ENCODE measurements at regions not wholly inside any gene's neighbourhood (a gene's known extent, or its start where the extent isn't known, plus 50 kb on each side); places are given as distances from the start of the nearest gene placed in this dataset.

DNA sequence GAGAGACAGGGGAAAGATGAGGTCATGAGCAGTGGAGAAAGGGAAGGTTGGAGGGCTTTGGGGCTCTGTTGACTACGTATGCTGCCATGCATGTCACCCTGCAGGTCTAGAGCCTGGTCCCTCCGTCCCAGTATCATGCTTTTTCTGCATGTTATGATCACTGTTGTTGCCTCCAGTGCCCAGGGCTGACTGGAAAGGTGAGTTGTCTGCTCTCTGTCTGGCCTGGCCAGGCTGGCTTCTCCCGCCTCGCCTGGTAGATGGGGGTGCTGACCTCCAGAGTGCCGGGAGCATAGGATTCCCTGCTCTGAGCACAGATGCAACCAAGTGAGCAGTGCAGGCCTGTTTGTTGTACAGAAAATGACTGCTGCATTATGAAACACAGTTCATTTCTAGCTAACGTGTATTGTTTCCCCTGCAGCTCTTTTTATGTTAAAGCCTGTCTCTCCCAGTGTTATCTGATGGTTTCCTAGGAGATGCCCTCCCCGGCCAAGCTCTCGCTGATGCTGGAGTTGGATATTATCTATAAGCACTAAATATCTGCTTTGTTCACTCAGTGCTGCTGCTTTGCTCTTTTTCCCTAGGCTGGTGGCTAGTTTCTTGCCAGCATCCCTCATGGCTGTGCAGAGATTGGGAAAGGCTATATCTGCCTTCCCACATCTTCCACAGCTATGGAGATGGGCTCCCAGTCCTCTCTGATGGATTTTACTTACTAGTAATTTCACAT, 158.2 kb downstream of the TDRD15 start:
- peak; percentile 84 for DNase-seq (ENCODE audit: low spot score)

DNA sequence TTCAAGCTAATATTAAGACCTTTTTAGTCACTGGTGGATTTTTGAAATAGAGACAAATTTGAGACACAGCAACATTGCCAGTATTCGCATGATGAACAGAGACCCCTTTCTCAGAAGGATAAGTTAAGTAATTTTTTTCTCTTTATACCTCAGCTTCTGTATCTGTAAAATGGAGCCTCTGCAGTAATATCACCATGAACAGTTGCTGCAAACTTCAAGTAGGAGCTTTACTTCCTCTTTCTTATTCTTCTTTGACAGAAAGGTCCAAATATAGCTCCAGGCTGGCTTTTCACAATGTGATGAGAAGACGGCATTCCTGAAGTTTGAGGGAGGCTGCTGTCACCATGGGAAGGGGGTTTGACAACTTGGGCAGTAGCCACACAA, 158.7 kb downstream of the TDRD15 start:
- no peak for DNase-seq (ENCODE audit: low spot score)

DNA sequence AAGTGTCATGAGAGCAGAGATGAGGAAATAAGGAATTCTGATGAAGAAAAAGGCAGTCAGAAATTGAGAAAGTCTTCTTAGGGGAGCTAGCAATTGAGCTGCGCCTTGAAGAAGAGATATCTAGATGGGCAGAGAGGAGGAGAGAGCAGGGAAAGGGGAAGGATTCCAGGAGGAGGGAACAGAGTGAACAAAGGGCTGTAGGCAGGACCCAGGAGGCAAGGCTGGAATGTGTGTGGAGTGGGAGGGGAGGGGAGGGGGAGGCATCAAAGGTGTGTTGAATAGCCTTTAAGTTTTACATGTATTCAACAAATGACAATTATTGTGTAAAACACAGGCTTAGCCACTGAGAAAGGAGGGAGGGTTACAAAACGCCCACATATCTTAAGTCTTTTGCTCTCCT, 164.5 kb downstream of the TDRD15 start:
- no peak for DNase-seq (ENCODE audit: low spot score)

DNA sequence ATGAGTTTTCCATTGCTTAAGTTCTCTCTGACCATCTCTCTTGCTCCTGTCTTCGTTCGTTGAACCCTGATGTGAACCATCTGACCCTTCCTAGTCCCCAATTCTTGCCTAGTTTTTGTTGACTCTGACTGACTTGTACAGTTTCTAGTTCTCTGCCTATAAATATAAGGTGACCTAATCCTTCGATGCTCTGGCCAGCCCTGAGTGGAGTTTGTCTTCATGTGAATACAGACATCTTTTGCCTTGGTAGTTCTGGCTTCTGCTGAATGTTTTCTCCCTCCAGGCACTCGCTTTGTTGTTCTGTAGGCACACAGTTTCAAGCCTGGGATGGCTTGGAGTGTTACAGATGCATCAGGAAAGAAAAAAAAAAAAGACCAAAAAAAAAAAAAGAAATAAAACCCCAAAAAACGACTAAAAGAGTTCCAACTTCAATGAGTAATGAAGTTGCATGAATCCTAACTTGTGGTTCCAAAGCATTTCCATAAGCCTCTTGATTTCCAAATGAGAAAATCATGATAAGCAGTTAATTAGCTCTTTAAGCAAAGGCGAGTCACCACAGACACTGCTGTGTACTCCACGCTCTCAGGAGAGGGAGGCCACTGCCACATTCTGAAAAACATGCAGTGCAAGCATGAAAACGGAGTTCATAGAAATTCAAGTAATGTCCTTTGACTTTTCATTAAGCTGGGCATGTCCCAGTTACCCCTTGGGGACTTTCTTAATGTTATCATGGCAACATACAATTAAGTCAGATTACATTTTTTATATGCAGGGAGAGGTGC, 165.2 kb downstream of the TDRD15 start:
- no peak for DNase-seq (ENCODE audit: low spot score)

DNA sequence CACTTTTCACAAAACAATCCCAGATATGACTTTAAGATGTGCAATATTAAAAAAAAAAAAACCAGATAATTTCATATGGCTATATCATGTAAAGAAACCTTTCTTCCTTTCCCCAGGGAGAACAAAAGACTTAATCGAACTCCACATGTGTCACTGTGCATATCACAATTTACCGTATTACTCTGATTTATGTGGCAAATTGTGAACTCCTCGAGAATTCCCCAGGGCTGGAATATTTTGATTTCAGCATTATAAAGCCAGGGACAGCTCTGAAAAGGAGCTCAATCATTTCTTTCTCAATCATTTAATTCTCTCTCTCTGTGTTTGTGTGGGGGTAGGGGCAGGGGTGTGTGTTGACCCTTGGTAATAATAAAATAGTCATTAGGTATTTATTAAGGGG, 165.8 kb downstream of the TDRD15 start:
- no peak for DNase-seq (ENCODE audit: low spot score)

DNA sequence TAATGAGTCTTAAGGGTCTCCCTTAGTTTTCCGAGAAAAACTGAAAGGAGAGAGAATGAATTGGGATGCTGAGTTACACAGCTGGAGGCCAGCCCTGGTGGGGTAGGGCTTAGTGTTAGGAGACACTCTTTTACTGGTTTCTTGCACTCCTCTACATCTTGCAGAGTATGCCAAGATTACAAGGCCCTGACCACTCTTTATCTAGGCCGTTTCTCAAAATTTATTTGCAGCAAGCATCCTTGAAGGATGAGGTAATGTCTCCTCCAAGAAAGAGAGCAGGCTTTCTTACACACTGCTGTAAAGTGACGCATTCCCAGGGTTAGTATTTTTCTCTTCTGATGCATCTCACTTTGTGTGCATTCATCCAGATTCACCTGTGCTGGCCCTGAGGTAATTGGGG, 166.2 kb downstream of the TDRD15 start:
- no peak for DNase-seq (ENCODE audit: low spot score)

DNA sequence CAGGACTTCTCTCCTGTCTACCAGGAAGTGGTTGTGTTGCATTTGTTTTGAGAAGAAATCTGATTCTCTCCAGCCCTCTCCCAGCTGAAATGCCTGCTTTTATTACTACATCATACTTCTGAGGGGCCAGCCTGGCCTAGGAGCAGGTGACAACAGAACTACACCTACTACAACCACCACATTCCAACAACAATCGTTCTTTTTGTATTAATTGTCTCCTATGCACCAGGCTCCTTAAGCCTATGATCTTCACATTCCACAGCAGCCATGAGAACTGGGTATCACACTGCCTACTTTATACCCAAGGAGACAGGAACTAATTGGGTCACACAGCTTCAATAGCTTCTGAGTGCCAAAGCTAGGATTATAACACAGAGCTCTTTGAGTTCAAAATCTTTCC, 167.7 kb downstream of the TDRD15 start:
- no peak for DNase-seq (ENCODE audit: low spot score)

DNA sequence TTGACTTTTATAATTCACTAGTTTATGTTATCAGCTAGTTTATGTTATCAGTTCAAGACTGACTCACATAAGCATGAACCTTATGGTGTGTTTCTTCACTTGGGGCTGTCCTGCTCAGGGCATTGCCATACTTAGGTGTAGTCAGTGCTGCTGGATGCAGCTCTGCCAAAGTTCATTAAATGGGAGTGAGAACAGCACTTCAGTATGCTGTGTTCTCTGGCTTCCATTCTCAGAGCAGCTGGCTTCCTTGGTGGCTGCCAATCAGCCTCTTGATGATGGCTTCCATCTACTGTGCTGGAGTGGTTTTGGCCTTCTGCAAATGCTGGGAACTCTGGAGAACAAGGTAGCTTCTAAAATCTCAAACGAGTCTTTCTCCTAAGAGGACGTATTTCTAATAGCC, 170.7 kb downstream of the TDRD15 start:
- peak; percentile 22 for DNase-seq (ENCODE audit: low spot score)

DNA sequence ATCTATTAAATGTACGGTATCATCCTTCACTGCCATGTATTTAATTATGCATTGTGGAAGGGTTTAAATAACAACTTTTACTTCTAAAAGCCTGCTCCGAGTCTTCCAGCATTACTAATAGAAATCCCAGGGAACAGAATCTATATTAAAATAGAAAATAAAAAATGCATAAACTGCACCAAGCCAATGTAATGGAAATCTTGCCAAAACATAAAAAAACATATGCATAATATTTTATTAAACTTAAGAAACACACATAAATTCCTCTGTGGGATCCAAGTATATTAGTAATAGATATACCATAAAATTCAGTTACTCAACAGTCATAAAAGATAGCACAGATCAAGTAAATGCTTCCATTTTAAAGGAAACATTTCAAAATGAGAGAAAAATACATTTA, 175.6 kb downstream of the TDRD15 start:
- no peak for DNase-seq (ENCODE audit: low spot score)

DNA sequence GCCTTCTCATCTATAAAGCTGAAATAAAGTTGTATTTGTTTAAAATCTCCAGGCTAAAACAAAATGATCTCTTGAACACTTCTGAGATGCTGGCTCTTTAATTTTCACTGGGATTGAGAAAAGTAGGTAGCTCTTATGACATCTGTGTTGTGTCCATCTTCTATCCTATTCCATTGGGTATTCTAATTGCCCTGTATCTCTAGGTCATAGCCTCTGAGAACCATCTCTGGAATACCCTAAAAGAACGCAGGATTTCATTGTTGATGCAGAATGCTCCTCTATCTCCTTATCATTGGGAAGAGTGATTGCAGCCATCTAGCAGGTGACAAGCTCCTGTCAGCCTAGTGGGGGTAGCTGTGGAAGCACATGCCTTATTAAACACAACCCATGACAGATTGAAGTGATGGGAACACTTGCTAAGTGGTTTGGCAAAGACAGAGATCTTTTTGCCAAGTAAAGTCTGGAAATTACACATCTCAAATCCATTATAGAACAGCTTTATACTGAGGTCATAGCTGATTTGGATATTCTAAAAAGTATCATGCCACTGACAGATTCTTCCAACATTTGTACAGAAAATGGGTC, 178.2 kb downstream of the TDRD15 start:
- DNase-seq (ENCODE audit: low spot score): peak; percentile 32

DNA sequence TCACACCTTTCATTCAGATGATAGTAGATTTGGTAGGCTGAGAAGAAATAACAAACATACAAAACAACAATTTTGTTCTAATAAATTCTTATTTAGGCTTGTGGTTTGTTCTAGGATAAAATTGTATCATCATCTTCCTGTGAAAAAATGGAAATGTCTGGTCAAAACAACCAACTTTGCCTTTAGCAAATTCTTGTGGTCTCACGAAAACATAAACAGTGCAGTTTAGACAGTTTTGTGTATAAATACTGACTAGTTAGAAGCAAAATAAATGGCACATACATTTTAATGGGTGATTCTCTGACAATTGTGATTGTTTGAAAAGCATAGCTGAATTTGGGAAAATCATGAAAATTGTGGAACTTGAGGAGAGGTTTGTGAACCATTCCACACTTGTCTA, 180.1 kb downstream of the TDRD15 start:
- no peak for DNase-seq (ENCODE audit: low spot score)

DNA sequence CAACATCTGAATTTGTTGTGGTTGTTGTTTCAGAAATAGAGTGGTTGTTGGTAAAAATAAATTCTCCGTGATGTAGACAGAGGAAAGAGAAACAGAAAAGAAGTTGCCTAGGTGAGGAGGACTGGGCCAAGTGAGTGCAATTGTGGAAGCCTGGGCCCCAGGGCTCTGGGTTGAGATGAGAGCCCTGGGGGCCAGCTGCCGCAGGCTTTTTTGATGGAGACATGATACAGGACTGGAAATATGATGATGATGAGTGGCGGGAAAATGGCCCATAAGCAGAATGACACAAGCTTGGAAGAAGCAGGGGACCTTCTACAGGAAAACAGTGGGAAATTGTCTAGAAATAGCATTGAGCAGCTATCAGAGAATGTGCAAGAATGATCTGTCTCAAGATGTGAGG, 181.8 kb downstream of the TDRD15 start:
- DNase-seq (ENCODE audit: low spot score): no peak

DNA sequence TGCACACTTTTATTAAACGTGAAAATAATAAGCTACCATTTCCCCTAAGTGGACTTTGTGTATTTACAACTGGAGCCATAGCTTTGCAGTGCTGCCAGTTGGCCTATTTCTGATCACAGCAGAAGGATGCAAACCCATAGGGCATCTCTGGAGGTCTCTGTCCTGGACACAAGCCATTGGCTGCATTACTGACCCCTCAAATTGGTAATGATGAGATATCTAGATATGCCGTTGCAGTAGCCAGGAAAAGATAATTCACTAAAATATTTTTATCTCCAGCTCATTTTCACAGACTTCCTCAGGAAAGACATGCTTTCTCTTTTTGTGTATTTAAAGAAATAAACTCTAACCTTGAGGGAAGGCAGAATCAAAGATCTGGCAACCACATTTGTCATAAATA, 182.5 kb downstream of the TDRD15 start:
- DNase-seq (ENCODE audit: low spot score): no peak

DNA sequence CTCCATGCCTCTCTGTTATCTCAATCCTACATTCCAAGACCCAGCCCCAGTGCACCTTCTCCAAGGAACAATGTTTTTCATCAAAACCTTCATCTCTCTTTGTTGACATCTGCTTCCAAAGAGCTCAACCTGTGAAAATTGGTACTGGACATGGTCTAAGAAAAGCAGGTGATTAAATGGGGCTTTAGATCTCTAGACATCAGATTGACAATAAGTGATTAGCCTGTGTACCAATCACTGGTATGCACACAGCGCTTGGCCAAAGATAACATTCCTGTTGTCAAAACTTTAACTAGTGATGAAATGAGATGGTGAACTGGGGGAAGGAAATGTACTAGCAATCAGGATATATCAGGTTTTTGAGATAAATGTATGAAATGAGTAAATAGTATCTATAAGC, 183.3 kb downstream of the TDRD15 start:
- no peak for DNase-seq (ENCODE audit: low spot score)

DNA sequence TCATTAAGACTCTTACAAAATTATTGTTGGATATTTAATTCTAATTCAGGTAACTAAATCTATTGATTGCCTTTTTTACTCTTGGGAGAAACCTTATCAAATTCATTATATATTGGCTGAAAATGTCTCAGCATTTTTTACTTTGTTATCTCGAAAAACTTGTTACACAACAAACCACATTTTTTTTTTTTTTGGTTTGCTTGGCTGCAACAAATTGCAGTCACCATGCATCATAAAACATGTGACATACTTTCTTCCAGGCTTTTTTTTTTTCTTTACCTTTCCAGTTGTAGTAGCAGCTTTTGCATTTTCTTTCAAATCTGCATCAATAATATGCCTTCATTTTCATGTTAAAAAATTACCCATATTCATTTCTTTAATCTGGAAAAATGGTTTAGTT, 186.7 kb downstream of the TDRD15 start:
- no peak for DNase-seq (ENCODE audit: low spot score)

DNA sequence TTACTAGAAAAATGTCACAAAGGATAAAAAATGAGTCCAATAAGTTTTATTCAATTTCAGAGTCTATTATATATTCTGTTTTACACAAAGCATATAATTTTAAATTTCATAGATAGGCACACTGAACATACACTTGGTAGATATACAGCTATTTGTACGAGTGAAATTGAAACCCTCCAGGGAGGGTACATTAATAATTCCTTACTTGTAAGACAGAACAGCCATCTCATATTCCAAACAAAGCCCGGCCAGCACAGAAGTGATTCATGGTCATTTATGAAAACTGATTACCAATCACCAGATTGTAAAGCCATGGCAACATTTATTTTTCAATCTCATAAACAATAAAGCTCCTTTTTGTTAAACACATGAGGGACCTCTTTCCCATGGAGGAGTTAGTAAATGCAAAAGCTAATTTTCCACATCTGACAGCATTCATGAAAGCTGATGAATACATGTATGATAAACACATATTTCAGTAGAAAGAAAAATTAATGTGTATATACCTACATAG, 190.6 kb downstream of the TDRD15 start:
- DNase-seq (ENCODE audit: low spot score): no peak

DNA sequence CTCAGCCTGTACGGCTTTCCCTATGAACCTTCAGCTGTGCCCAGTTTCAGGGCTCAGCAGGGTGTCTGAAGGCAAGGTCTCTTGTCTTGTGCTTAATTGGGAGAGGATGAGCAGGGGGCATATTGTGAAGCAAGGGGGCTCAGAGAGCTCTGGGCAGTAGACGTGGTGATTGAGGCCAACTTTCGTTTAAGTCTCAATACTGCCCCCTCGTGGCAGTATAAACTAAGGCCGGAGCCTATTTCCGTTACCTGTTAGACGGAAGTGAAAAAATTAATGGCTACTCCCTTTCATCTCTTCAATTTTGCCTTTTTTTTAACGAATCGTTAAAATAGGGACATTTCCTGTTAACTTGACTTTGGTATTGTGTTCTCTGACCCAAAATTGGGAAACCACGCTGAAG, 193.4 kb downstream of the TDRD15 start:
- DNase-seq (ENCODE audit: low spot score): peak; percentile 52

DNA sequence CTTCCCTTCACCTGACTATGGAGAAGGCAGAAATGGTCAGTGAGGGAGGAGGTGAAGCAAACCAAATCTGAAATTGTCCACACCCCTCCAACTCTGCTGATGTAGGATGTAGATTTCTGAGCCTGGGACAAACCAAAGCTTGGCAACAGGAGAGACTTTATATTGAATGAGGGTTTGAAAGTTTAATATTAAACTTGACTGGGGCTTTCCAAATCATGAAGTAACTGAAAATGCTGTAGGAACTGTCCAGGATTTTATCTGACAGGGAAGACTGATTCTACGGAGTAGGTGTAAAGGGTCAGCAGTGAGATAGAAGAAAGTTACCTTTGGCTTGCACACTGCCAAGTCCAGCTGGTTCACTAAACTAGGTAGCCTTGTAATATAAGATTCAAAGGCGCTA, 194.5 kb downstream of the TDRD15 start:
- DNase-seq (ENCODE audit: low spot score): no peak

DNA sequence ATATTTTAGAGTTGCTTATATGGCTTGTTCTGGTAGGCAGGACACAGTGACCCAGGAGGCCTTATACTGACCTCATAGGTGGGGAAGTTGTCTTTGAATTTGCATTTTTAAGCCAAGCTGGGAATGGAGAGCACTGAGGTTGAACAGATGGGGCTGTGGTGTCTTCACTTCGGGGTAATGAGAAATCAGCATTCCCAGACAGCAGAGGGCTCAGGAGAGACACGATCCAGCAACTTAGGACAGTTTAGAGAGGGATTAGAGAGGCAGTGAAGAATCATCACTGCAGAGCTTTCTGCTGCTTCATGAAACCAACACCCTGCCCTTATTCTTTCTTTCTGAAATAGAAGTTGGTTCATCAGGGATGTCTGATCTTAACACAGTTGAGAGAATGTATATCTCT, 202.4 kb downstream of the TDRD15 start:
- no peak for DNase-seq (ENCODE audit: low spot score)

DNA sequence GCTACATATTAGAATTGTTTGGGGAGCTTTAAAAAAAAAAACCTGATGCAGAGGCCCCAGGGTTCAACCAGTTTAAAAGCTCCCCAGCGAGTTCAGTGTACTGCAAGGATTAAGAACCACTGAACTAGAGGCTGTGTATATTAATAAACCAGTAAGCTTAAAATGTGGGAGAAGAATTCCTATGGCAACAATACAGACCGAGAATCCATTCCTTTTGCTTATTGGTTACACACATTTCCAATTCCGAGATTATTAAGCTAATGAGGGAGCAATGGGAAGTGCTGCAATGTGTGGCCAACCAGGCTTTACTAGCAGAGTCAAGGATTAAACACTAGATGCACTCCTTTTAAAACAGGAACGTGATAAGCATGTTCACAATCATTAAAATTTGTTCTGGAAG, 204.4 kb downstream of the TDRD15 start:
- DNase-seq (ENCODE audit: low spot score): no peak

DNA sequence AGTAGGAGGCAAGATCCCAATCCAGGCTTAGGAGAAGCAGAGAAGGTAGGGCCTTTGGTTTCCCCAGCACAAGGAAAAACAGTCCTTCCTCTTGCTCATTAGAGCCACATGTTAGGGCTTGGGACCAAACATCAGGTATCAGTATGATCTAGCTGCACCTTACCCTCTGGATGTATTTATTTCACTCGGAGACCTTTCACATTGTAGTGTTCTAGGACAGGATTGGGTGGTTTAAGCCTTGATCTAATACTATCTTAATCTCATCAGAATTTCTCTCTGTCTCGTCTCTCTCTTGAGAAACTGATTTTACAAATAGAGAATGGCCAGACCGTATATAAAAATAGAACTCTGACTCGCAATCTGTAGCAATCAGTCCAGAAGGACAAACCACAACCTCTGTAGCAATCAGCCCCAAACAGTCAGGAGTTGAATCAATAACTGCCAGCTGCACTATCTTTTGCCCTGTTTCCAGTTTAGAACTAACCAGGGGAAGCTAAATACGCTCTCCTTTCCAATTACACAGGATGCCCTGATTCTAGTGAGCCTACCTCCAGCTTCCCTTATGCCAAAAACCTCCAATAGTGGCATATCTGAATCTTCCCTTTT, 207.1 kb downstream of the TDRD15 start:
- peak; percentile 5 for DNase-seq (ENCODE audit: low spot score)

DNA sequence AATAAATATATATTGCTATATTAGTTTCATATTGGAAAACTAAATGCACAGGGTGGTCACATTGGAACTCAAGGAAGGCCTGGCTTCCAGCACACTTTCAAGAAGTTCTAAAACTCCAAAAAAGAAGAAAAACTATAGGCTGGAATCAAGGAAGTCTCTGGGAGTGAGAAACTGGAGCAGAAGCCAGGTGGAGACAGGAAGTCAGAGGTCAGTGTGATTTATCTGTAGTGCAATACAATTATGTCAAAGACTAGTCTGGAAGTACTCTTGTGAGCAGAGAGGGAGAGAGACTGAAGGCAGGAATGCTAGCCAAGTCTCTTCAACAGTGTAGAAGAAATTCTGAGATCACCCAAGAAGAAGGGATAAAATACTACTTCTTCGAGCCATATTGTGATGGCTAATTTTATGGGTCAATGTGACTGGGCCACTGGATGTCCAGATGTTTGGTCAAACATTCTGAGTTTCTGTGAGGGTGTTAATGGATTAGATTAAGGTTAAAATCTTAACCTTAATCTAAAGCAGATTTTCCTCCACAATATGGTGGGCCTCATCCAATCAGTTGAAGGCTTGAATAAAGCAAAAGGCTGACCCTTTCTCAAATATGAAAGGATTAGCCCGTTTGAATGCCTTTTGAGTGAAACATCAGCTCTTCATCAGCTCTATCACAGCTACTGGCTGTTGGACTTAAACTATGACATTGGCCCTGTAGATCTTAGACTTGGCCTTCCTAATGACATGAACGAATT, 208.0 kb downstream of the TDRD15 start:
- peak; percentile 39 for DNase-seq (ENCODE audit: low spot score)
